Osteoblast (primary cell): ENCODE measurements at regions not wholly inside any gene's neighbourhood (a gene's known extent, or its start where the extent isn't known, plus 50 kb on each side); places are given as distances from the start of the nearest gene placed in this dataset.
A peak's percentile ranks its signal among the peaks of the same experiment; 100 is the strongest.

Experiments used
- DNase-seq: peaks from one replicate; pipeline ENCODE4 v3.0.0; 2011; ENCODE audit warnings: low spot score, mixed read lengths; ENCODE audit not compliant: insufficient read length; ENCODE audit errors: missing footprints
- H2AFZ ChIP-seq: 2 replicates; pipeline ENCODE4 v1.6.0; 2011; ENCODE audit warnings: mild to moderate bottlenecking, low read length
- H3K27ac ChIP-seq: 2 replicates; pipeline ENCODE4 v1.5.1; 2011; ENCODE audit warnings: mild to moderate bottlenecking, low read depth, low read length, moderate library complexity
- H3K27me3 ChIP-seq: 2 replicates; pipeline ENCODE4 v1.6.0; 2012; ENCODE audit warnings: mild to moderate bottlenecking, control low read depth, inconsistent platforms, low read length, moderate library complexity; ENCODE audit not compliant: insufficient read depth
- H3K36me3 ChIP-seq: 2 replicates; pipeline ENCODE4 v1.5.1; 2011; ENCODE audit warnings: mild to moderate bottlenecking, low read length, control low read depth, moderate library complexity; ENCODE audit not compliant: insufficient read depth
- H3K4me1 ChIP-seq: 2 replicates; pipeline ENCODE4 v1.5.1; 2011; ENCODE audit warnings: mild to moderate bottlenecking, low read length, control low read depth, moderate library complexity; ENCODE audit not compliant: insufficient read depth
- H3K4me2 ChIP-seq: 2 replicates; pipeline ENCODE4 v1.6.0; 2011; ENCODE audit warnings: mild to moderate bottlenecking, low read length; ENCODE audit not compliant: insufficient read depth
- H3K4me3 ChIP-seq: fragments of 200-600 bp; sonication (generic); 3 replicates; pipeline ENCODE4 v1.5.1; 2012; ENCODE audit warnings: mild to moderate bottlenecking, low read length, inconsistent platforms; ENCODE audit not compliant: insufficient read depth
- H3K79me2 ChIP-seq: 2 replicates; pipeline ENCODE4 v1.6.0; 2012; ENCODE audit warnings: mild to moderate bottlenecking, low read length, control low read depth, inconsistent platforms; ENCODE audit not compliant: insufficient read depth
- H3K9me3 ChIP-seq: 2 replicates; pipeline ENCODE4 v1.5.1; 2011; ENCODE audit warnings: low read depth, low read length, control low read depth
- H4K20me1 ChIP-seq: 2 replicates; pipeline ENCODE4 v1.6.0; 2012; ENCODE audit warnings: mild to moderate bottlenecking, low read length, control low read depth; ENCODE audit not compliant: insufficient read depth
- TF ChIP-seq, protein P1 (sequence below): IDR thresholded peaks from 2 replicates; pipeline ENCODE4 v1.5.1; 2011; ENCODE audit warnings: mild to moderate bottlenecking, low read depth, low read length, moderate library complexity; ENCODE audit errors: extremely low read depth

DNA sequence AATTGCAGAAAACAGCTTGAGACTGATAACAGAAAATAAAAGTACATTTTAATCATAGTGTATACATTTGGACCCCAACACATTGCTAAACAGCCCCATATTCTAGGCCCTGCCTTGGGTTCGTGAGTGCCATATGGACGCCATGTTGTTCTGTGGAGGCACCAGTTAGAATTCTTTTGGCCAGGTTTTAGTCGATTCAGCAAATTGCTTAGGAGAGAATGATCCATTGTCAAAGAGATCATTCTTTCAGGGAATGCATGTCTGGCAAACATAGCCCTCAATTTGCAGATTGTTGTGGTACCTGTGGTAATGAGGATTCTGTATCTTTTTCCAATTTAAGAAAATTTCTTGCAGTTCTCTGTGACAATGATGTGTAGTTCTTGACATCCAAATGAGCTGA lies 183.6 kb upstream of the DDHD1 start:
- no peaks in the 10 kb centered on the region for H3K4me1 ChIP-seq
- H2AFZ ChIP-seq: no peak overlapping the region
- no peak overlapping the region for H3K4me2 ChIP-seq
- DNase-seq: no peak
- H3K27ac ChIP-seq: no peak overlapping the region
- no peaks in the 10 kb centered on the region for H4K20me1 ChIP-seq
- H3K4me3 ChIP-seq: no peak overlapping the region
- TF ChIP-seq, protein P1, sequence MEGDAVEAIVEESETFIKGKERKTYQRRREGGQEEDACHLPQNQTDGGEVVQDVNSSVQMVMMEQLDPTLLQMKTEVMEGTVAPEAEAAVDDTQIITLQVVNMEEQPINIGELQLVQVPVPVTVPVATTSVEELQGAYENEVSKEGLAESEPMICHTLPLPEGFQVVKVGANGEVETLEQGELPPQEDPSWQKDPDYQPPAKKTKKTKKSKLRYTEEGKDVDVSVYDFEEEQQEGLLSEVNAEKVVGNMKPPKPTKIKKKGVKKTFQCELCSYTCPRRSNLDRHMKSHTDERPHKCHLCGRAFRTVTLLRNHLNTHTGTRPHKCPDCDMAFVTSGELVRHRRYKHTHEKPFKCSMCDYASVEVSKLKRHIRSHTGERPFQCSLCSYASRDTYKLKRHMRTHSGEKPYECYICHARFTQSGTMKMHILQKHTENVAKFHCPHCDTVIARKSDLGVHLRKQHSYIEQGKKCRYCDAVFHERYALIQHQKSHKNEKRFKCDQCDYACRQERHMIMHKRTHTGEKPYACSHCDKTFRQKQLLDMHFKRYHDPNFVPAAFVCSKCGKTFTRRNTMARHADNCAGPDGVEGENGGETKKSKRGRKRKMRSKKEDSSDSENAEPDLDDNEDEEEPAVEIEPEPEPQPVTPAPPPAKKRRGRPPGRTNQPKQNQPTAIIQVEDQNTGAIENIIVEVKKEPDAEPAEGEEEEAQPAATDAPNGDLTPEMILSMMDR: no peak
- no peaks in the 10 kb centered on the region for H3K36me3 ChIP-seq
- no peaks in the 10 kb centered on the region for H3K79me2 ChIP-seq
- H3K9me3 ChIP-seq: no peaks in the 10 kb centered on the region
- H3K27me3 ChIP-seq: no peaks in the 10 kb centered on the region

DNA sequence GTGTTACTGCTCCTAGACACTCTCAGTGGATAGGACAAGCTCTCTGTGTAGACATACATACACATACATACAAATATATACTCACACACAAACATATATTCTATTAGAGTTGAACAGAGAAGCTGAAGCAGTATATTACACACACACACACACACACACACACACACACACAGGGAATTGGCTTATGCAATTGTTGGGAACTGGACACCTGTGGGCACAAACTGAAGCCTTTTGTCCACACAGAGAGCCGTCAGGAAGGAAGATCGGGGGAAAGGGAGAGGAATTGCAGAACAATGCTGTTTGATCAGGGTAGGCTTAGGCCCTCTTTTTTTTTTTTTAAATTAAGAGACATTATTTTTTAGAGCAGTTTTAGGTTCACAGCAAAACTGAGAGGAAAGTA lies 180.7 kb upstream of the DDHD1 start:
- H3K9me3 ChIP-seq: no peaks in the 10 kb centered on the region
- no peak overlapping the region for H3K4me3 ChIP-seq
- TF ChIP-seq, protein P1: no peak
- no peak overlapping the region for H2AFZ ChIP-seq
- no peaks in the 10 kb centered on the region for H3K79me2 ChIP-seq
- DNase-seq: no peak
- H3K4me2 ChIP-seq: no peak overlapping the region
- no peaks in the 10 kb centered on the region for H3K27me3 ChIP-seq
- peaks cover 16% of the 10 kb centered on the region for H3K4me1 ChIP-seq
- no peaks in the 10 kb centered on the region for H4K20me1 ChIP-seq
- no peak overlapping the region for H3K27ac ChIP-seq
- no peaks in the 10 kb centered on the region for H3K36me3 ChIP-seq

DNA sequence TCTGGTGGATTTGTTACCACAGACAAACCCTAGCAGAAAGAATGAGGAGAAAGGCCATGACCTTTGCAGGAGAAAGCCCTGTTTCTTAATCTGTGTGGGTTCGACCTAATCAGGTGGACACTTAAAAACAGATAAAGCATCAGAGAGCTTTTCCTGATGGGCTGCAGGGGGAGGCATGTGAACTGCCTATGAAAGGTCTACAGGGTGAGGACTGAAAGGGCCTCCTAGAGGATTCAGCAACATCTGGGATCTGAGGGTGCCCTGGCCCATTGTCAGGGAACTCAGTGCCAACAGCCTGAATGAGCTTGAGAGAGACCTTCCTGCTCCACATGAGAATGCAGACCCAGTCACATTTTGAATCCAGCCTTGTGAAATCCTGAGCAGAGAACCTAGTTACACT lies 178.8 kb upstream of the DDHD1 start:
- H3K27ac ChIP-seq: no peak overlapping the region
- no peaks in the 10 kb centered on the region for H3K9me3 ChIP-seq
- H3K4me1 ChIP-seq: peaks cover 25% of the 10 kb centered on the region
- H3K4me2 ChIP-seq: no peak overlapping the region
- TF ChIP-seq, protein P1: no peak
- no peaks in the 10 kb centered on the region for H3K36me3 ChIP-seq
- H4K20me1 ChIP-seq: no peaks in the 10 kb centered on the region
- H2AFZ ChIP-seq: no peak overlapping the region
- no peak overlapping the region for H3K4me3 ChIP-seq
- no peaks in the 10 kb centered on the region for H3K27me3 ChIP-seq
- DNase-seq: no peak
- H3K79me2 ChIP-seq: no peaks in the 10 kb centered on the region

- Histone ChIP-seq H2AFZ (no peak overlapping the region), H3K4me3 (no peak overlapping the region), H3K4me2 (no peak overlapping the region), H4K20me1 (no peaks in the 10 kb centered on the region), H3K36me3 (no peaks in the 10 kb centered on the region), H3K27ac (peak overlapping the region; percentile 19), H3K4me1 (peaks cover 25% of the 10 kb centered on the region), H3K27me3 (no peaks in the 10 kb centered on the region), H3K9me3 (no peaks in the 10 kb centered on the region), H3K79me2 (no peaks in the 10 kb centered on the region)
- TF ChIP-seq, protein P1: no peak
- no peak for DNase-seq
Measured at GRCh38 chr14:53331247-53331646, 178.1 kb upstream of the DDHD1 start.
